IPS-11a (cell line): ENCODE measurements at regions not wholly inside any gene's neighbourhood (a gene's known extent, or its start where the extent isn't known, plus 50 kb on each side); places are given as distances from the start of the nearest gene placed in this dataset.

Experiments used
- H3K4me3 ChIP-seq: one replicate; pipeline ENCODE4 v1.5.1; 2013; ENCODE audit warnings: low read depth, low read length, control low read depth

- H3K4me3 ChIP-seq = no peak overlapping the region
Observed at GRCh38 chr11:90809581-90809980, 586.7 kb upstream of the CHORDC1 start.

- H3K4me3 ChIP-seq = no peak overlapping the region
Observed at GRCh38 chr11:90805172-90805571, 582.3 kb upstream of the CHORDC1 start.

- H3K4me3 ChIP-seq = no peak overlapping the region
Observed at GRCh38 chr11:90803831-90804230, 581.0 kb upstream of the CHORDC1 start.

GRCh38 chr11:90803366-90803765, 580.5 kb upstream of the CHORDC1 start:
- H3K4me3 ChIP-seq = no peak overlapping the region

GRCh38 chr11:90798769-90799168, 575.9 kb upstream of the CHORDC1 start:
- H3K4me3 ChIP-seq = no peak overlapping the region

- no peak overlapping the region for H3K4me3 ChIP-seq
Observed at GRCh38 chr11:90795746-90796145, 572.9 kb upstream of the CHORDC1 start.

GRCh38 chr11:90788961-90789360, 566.1 kb upstream of the CHORDC1 start:
- H3K4me3 ChIP-seq = no peak overlapping the region

- H3K4me3 ChIP-seq = no peak overlapping the region
Observed at GRCh38 chr11:90784241-90784814, 561.5 kb upstream of the CHORDC1 start.

- no peak overlapping the region for H3K4me3 ChIP-seq
Observed at GRCh38 chr11:90783111-90783510, 560.3 kb upstream of the CHORDC1 start.

- no peak overlapping the region for H3K4me3 ChIP-seq
Observed at GRCh38 chr11:90779098-90779497, 556.2 kb upstream of the CHORDC1 start.

- H3K4me3 ChIP-seq = no peak overlapping the region
Observed at GRCh38 chr11:90775567-90776165, 552.8 kb upstream of the CHORDC1 start.

GRCh38 chr11:90774727-90775566, 552.1 kb upstream of the CHORDC1 start:
- no peak overlapping the region for H3K4me3 ChIP-seq

GRCh38 chr11:90770007-90770406, 547.2 kb upstream of the CHORDC1 start:
- H3K4me3 ChIP-seq = no peak overlapping the region

GRCh38 chr11:90766121-90766520, 543.3 kb upstream of the CHORDC1 start:
- H3K4me3 ChIP-seq = no peak overlapping the region

GRCh38 chr11:90764691-90765090, 541.8 kb upstream of the CHORDC1 start:
- no peak overlapping the region for H3K4me3 ChIP-seq

GRCh38 chr11:90757849-90758494, 535.1 kb upstream of the CHORDC1 start:
- H3K4me3 ChIP-seq = no peak overlapping the region

- no peak overlapping the region for H3K4me3 ChIP-seq
Observed at GRCh38 chr11:90756617-90757016, 533.8 kb upstream of the CHORDC1 start.

GRCh38 chr11:90753546-90753945, 530.7 kb upstream of the CHORDC1 start:
- H3K4me3 ChIP-seq = no peak overlapping the region

- H3K4me3 ChIP-seq = no peak overlapping the region
Observed at GRCh38 chr11:90747057-90747456, 524.2 kb upstream of the CHORDC1 start.

- H3K4me3 ChIP-seq = no peak overlapping the region
Observed at GRCh38 chr11:90744169-90744568, 521.3 kb upstream of the CHORDC1 start.

- H3K4me3 ChIP-seq = no peak overlapping the region
Observed at GRCh38 chr11:90738799-90739198, 516.0 kb upstream of the CHORDC1 start.
